ENCODE measurements at regions not wholly inside any gene's neighbourhood (a gene's known extent, or its start where the extent isn't known, plus 50 kb on each side); places are given as distances from the start of the nearest gene placed in this dataset.

DNA sequence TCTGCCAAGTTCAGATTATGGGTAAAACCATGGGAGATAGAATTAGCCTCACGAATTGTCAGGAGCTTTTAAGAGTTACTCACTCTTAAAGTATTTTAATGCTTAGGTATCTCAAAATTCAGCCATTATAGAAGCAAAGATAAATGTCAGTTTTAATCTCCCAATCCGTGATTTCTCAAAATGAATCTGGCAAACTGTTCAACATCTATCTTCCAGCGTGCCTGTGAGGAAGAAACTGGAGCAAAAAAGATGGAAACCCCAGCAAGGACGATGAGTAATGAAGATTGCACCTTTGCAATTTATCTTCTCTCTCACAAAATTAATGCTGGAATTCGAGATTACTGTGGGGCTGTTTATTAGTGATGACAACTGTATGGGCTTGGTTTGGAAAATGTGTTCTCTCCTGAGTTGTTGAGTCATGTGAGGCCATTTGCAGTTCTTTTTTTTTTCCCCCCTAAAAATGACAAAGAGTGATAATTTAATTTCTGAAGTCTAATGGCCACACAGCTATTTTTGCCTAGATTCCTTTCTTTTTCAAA, 70.5 kb downstream of the PYDC2 start:
- TF ChIP-seq, protein P1, sequence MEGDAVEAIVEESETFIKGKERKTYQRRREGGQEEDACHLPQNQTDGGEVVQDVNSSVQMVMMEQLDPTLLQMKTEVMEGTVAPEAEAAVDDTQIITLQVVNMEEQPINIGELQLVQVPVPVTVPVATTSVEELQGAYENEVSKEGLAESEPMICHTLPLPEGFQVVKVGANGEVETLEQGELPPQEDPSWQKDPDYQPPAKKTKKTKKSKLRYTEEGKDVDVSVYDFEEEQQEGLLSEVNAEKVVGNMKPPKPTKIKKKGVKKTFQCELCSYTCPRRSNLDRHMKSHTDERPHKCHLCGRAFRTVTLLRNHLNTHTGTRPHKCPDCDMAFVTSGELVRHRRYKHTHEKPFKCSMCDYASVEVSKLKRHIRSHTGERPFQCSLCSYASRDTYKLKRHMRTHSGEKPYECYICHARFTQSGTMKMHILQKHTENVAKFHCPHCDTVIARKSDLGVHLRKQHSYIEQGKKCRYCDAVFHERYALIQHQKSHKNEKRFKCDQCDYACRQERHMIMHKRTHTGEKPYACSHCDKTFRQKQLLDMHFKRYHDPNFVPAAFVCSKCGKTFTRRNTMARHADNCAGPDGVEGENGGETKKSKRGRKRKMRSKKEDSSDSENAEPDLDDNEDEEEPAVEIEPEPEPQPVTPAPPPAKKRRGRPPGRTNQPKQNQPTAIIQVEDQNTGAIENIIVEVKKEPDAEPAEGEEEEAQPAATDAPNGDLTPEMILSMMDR (IDR thresholded peaks at IDR 0.05) = no peak
- no peak for TF ChIP-seq POLR2A (IDR thresholded peaks at IDR 0.05)

All from lower leg skin (tissue), 3 donors.